Activated T-helper 1 cell treated with Interleukin-2 at 50 U/mL for 16 hours (primary cell): ENCODE measurements at regions not wholly inside any gene's neighbourhood (a gene's known extent, or its start where the extent isn't known, plus 50 kb on each side); places are given as distances from the start of the nearest gene placed in this dataset.

Experiments
- DNase-seq: peaks from one replicate; pipeline ENCODE4 v3.0.0-alpha.2; 2020; ENCODE audit warnings: low read depth

DNA sequence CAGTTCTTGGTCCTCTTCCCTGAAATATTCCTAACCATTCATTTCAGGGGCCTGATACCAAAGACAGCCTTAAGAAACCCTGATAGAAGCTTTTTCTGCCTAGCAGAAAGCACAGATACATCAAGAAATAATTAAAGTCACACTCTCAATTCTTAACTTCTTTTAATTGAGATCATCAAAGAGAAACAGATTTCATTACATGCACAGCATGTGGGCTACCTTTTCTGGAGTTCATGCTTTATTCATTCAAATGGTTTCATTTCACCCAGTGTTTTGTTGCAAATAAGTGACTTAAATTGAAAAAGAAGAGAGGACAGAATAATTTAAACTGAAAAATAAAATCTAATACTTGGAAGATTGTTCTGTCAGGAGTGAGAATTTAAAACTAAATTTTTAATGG, 192.6 kb upstream of the GGTLC1 start:
- DNase-seq, result no peak

GRCh38 chr20:24169256-24169655, 180.7 kb upstream of the GGTLC1 start:
- no peak for DNase-seq

- no peak for DNase-seq
Measured at GRCh38 chr20:24166412-24166811, 177.8 kb upstream of the GGTLC1 start.

- DNase-seq, result no peak
Measured at GRCh38 chr20:24166123-24166381, 177.5 kb upstream of the GGTLC1 start.

- DNase-seq, result no peak
Measured at GRCh38 chr20:24165301-24166122, 176.9 kb upstream of the GGTLC1 start.

- DNase-seq, result no peak
Measured at GRCh38 chr20:24164360-24164759, 175.8 kb upstream of the GGTLC1 start.

GRCh38 chr20:24163506-24163905, 174.9 kb upstream of the GGTLC1 start:
- no peak for DNase-seq

GRCh38 chr20:24160563-24161281, 172.1 kb upstream of the GGTLC1 start:
- DNase-seq, result no peak

- DNase-seq, result no peak
Measured at GRCh38 chr20:24158281-24158680, 169.7 kb upstream of the GGTLC1 start.

- no peak for DNase-seq
Measured at GRCh38 chr20:24157213-24157612, 168.6 kb upstream of the GGTLC1 start.

GRCh38 chr20:24153101-24154040, 164.8 kb upstream of the GGTLC1 start:
- DNase-seq, result no peak

DNA sequence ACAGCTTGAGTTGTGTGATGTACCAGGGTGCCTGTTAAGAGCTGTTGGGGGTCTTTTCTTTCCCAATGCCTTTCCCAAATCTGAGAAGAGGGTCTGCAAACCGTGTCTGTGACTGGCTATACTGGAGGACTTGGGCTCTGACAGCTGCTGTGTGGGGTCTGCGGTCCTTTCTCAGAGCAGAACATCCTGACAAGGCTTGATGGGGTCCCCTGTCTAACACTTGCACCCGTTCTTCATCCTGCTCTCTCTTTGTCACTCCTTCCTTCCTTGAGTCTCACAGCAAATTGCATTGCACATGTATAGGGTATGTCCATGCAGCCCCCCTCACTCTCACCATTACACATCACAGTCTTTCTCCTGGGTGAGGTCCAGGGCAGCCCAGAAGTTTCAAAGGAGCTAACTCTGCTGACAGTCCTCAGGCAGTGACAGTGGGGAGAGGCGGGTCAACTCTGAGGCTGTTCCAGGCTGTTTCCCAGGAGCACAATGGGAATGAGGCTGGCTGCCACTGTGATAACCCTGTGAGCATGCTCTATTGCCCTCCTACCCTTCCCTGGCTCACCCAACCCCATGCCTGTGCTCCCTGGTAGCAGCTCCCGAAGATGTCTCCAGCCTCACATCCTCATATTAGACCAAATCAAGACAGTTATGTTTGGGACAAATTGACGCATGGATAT, 163.2 kb upstream of the GGTLC1 start:
- DNase-seq, result no peak

- no peak for DNase-seq
Measured at GRCh38 chr20:24150406-24150805, 161.8 kb upstream of the GGTLC1 start.

GRCh38 chr20:24149881-24150307, 161.3 kb upstream of the GGTLC1 start:
- DNase-seq, result no peak

- no peak for DNase-seq
Measured at GRCh38 chr20:24149175-24149574, 160.6 kb upstream of the GGTLC1 start.

DNA sequence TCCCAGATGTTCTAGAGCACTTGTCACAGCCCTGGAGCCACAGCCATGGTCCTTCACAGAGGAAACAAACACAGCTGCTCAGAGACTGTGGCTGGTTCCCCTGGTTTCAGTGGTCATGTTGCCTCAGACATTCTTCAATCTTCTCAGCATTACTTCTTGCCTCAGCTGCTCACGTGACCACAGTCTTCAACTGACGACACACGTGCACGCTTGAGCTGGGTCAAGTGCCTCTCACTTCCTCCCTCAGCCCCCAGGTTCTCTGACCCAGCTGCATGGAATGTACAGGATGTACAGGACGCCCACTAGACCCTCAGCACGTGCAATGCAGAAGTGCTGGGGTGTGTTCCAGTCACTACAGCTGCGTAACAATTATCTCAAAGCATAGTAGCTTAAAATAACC, 159.8 kb upstream of the GGTLC1 start:
- DNase-seq, result no peak

DNA sequence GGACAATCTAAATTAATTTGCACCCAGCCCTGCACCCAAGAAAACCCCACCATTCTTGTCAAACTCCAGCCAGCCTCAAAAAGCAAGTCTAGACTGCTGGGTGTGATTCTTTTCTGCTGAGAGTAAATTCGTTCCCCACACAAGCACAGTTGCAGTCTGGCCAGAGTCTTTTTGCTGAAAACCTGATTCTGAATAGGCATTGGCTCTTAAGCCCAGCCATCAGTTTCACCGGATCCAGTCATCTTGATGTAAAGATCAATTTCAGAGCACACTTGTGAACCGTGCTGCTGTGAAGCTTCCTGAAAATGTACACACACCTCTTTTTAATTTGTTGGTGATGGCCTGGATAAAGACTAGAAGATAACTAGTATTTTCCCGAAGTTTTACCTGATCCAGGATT, 159.4 kb upstream of the GGTLC1 start:
- no peak for DNase-seq

- DNase-seq, result no peak
Measured at GRCh38 chr20:24147479-24147878, 158.9 kb upstream of the GGTLC1 start.

GRCh38 chr20:24146231-24146634, 157.7 kb upstream of the GGTLC1 start:
- no peak for DNase-seq

DNA sequence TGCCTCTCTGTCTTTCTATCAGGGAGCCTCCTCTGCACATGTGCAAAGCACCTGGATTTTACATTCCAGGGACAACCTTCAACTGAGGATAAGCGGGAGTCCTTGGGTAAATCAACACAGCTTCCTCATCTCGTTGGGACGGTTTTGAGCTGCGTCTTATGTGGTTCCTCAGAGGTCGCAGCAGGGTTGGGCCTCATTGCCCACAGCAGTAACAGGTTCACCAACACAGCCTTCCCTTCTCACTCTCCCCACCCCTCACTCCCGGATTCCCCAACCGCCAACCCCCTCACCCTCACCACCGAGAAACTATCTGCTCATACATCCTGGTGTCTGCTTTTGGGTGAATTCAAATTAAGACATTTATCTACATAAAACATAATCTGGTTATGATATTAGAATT, 155.8 kb upstream of the GGTLC1 start:
- no peak for DNase-seq

DNA sequence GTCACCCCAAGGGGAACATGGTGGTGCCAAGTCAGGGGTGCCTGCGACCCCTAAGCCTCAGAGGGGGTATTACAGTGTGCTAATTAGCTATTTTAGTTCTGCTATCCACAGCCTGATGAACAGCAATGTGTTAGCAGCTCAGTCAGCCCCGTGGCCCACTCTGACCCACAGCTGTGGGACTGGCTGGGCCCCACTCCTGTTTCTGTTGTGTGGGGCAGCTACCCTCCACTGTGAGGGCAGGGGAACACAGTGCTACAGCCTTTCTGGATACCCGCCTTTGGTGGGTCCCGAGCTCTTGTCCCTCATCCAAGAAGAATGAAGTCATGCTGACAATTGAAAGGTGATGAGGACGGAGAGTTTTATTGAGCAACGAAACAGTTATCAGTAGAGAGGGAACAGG, 152.5 kb upstream of the GGTLC1 start:
- DNase-seq, result no peak

GRCh38 chr20:24139846-24140245, 151.3 kb upstream of the GGTLC1 start:
- DNase-seq, result no peak
